ENCODE measurements at regions not wholly inside any gene's neighbourhood (a gene's known extent, or its start where the extent isn't known, plus 50 kb on each side); places are given as distances from the start of the nearest gene placed in this dataset.

DNA sequence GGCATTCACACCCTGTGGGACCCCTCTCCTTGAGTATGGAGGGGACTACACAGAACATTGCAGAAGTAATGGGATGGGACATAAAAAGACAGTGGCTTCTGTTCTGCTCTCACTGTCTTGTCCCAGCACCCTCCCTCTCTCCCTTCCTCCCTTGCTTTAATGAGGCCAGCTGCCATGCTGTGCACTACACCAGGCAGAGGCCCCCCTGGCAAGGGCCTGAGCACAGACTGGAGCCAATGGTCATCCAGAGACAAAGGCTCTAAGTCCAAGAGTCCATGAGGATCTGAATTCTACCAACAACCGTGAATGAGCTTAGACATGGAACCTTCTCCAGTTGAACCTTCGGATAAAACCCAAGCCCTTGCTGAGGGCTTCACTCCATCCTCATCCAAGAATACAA lies 263.0 kb downstream of the NDUFA10 start:
- no peak overlapping the region for H3K4me2 ChIP-seq (ENCODE audit: insufficient read depth, low read length)
- ChIA-PET CTCF (no interaction called here), POLR2A (no interaction called here)
- intact Hi-C loops (cut with micrococcal nuclease) (no loop called here), dilution Hi-C loops (cut with MboI; ENCODE audit: extremely low pct_ligation_motif_present, low sequenced_read_pairs) (no loop called here)
- no peak overlapping the region for H3K9ac ChIP-seq (replicated peaks; ENCODE audit: extremely low read depth, insufficient read depth, low read length)
- H4K20me1 ChIP-seq (replicated peaks; ENCODE audit: control insufficient read depth, extremely low read depth, insufficient read depth, low read length) = no peaks in the 10 kb centered on the region
- H3K9me3 ChIP-seq (replicated peaks; ENCODE audit: control insufficient read depth, insufficient read depth, low read length) = peaks cover 3% of the 10 kb centered on the region
- H3K27ac ChIP-seq (ENCODE audit: insufficient read depth, low read depth, low read length) = no peak overlapping the region
- no peak for DNase-seq (ENCODE audit: low read depth, low spot score)
- no peak for TF ChIP-seq FOS (IDR thresholded peaks at IDR 0.05; ENCODE audit: borderline replicate concordance, insufficient read depth, low read length)
- TF ChIP-seq JUN (IDR thresholded peaks at IDR 0.05; ENCODE audit: borderline replicate concordance, insufficient read depth, insufficient read length, low read depth) = no peak
- TF ChIP-seq, protein P1, sequence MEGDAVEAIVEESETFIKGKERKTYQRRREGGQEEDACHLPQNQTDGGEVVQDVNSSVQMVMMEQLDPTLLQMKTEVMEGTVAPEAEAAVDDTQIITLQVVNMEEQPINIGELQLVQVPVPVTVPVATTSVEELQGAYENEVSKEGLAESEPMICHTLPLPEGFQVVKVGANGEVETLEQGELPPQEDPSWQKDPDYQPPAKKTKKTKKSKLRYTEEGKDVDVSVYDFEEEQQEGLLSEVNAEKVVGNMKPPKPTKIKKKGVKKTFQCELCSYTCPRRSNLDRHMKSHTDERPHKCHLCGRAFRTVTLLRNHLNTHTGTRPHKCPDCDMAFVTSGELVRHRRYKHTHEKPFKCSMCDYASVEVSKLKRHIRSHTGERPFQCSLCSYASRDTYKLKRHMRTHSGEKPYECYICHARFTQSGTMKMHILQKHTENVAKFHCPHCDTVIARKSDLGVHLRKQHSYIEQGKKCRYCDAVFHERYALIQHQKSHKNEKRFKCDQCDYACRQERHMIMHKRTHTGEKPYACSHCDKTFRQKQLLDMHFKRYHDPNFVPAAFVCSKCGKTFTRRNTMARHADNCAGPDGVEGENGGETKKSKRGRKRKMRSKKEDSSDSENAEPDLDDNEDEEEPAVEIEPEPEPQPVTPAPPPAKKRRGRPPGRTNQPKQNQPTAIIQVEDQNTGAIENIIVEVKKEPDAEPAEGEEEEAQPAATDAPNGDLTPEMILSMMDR (IDR thresholded peaks at IDR 0.05; ENCODE audit: extremely low read depth in 1 of 2, insufficient read depth in 1 of 2, low read depth in 1 of 2, low read length in 2 of 2) = no peak
- no peak for TF ChIP-seq EZH2 (IDR thresholded peaks at IDR 0.05; ENCODE audit: borderline replicate concordance, low read depth, low read length, severe bottlenecking)
- no peak for TF ChIP-seq GATA2 (IDR thresholded peaks at IDR 0.05; ENCODE audit: insufficient read depth, insufficient read length, low read depth, low read length)
- no peak for TF ChIP-seq POLR2AphosphoS5 (IDR thresholded peaks at IDR 0.05; ENCODE audit: insufficient read depth, low read depth, low read length)
- no peak for TF ChIP-seq POLR2A (IDR thresholded peaks at IDR 0.05; ENCODE audit: low read depth, low read length)
- TF ChIP-seq, protein P2, sequence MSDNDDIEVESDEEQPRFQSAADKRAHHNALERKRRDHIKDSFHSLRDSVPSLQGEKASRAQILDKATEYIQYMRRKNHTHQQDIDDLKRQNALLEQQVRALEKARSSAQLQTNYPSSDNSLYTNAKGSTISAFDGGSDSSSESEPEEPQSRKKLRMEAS (IDR thresholded peaks at IDR 0.05; ENCODE audit: insufficient read depth, insufficient read length) = no peak
- no peak for TF ChIP-seq MYC (IDR thresholded peaks at IDR 0.05; ENCODE audit: low read depth, low read length)
- no peaks in the 10 kb centered on the region for H3K27me3 ChIP-seq (ENCODE audit: control insufficient read depth in 2 of 2, insufficient read depth in 2 of 2, low read length in 2 of 2)
- H3K4me3 ChIP-seq (replicated peaks in 1 of 3; ENCODE audit: insufficient read depth in 1 of 3, low read depth in 1 of 3, low read length in 3 of 3) = no peak overlapping the region
- no peaks in the 10 kb centered on the region for H3K9me1 ChIP-seq (replicated peaks; ENCODE audit: control insufficient read depth, extremely low read depth, insufficient read depth, low read length)
- FAIRE-seq = no peak
- H3K79me2 ChIP-seq (ENCODE audit: control insufficient read depth, insufficient read depth, low read length) = no peaks in the 10 kb centered on the region
- H2AFZ ChIP-seq (ENCODE audit: low read depth, low read length) = no peak overlapping the region
- BruUV-seq (replicated peaks) = no TSS peak
- no peaks in the 10 kb centered on the region for H3K36me3 ChIP-seq (ENCODE audit: control insufficient read depth in 2 of 2, extremely low read depth in 1 of 2, insufficient read depth in 2 of 2, low read length in 2 of 2)
- no peaks in the 10 kb centered on the region for H3K4me1 ChIP-seq (ENCODE audit: control insufficient read depth, extremely low read depth, insufficient read depth, low read length)
